HEK293 (cell line): ENCODE measurements at regions not wholly inside any gene's neighbourhood (a gene's known extent, or its start where the extent isn't known, plus 50 kb on each side); places are given as distances from the start of the nearest gene placed in this dataset.

Experiments
- CTCF ChIA-PET: fragments of 350-600 bp; formaldehyde crosslinking; extraction: SDS; loops from one replicate; lab custom pipeline; 2021; ENCODE audit warnings: antibody characterized with exemption; lab: Yijun Ruan, JAX
- POLR2A ChIA-PET: fragments of 300-600 bp; formaldehyde crosslinking; extraction: SDS; loops from one replicate; lab custom pipeline; 2020; ENCODE audit warnings: antibody characterized with exemption, inconsistent platforms; lab: Yijun Ruan, JAX
- H3K27ac ChIP-seq: fragments of 200-500 bp; sonication (Bioruptor generic); 2 replicates; pipeline ENCODE4 v1.5.1; 2014; ENCODE audit warnings: low read depth, low read length, control low read depth, inconsistent platforms; ENCODE audit errors: extremely low read depth
- H3K36me3 ChIP-seq, 2 experiments: fragments of 200-500 bp in 1 of 2; sonication (Bioruptor generic) in 1 of 2; 1 replicate in 1 of 2; 2 replicates in 1 of 2; pipeline ENCODE4 v1.5.1; 2014 to 2017; ENCODE audit warnings: inconsistent platforms in 2 of 2, low read length in 2 of 2; ENCODE audit not compliant: control insufficient read depth in 2 of 2, insufficient read depth in 1 of 2
- H3K4me1 ChIP-seq: fragments of 200-500 bp; sonication (Bioruptor generic); 2 replicates; pipeline ENCODE4 v1.5.1; 2014; ENCODE audit warnings: mild to moderate bottlenecking, low read length, inconsistent platforms; ENCODE audit not compliant: control insufficient read depth, insufficient read depth
- H3K4me3 ChIP-seq: 2 replicates; pipeline ENCODE4 v1.5.1; 2011; ENCODE audit warnings: low read depth, mild to moderate bottlenecking, control low read depth, low read length, moderate library complexity
- H3K9me3 ChIP-seq: fragments of 200-500 bp; sonication (Bioruptor generic); 2 replicates; pipeline ENCODE4 v1.5.1; 2014; ENCODE audit warnings: low read depth, low read length, inconsistent platforms; ENCODE audit not compliant: control insufficient read depth, insufficient read depth
- AEBP2 ChIP-seq: fragments of 450-650 bp; formaldehyde crosslinking; IDR thresholded peaks from 2 replicates; pipeline ENCODE4 v1.5.1; 2016; ENCODE audit warnings: missing biosample characterization, missing genetic modification characterization, borderline replicate concordance
- CTCF ChIP-seq: fragments of 450-650 bp; formaldehyde crosslinking; IDR thresholded peaks from 2 replicates; pipeline ENCODE4 v1.5.1; 2016; ENCODE audit warnings: missing biosample characterization, missing genetic modification characterization
- PRDM2 ChIP-seq: fragments of 450-650 bp; formaldehyde crosslinking; IDR thresholded peaks from 2 replicates; pipeline ENCODE4 v1.5.1; 2016; ENCODE audit warnings: missing biosample characterization, missing genetic modification characterization, borderline replicate concordance
- PRDM6 ChIP-seq: fragments of 450-650 bp; formaldehyde crosslinking; IDR thresholded peaks from 2 replicates; pipeline ENCODE4 v1.5.1; 2017; ENCODE audit warnings: missing biosample characterization, missing genetic modification characterization
- TSHZ1 ChIP-seq: fragments of 450-650 bp; formaldehyde crosslinking; IDR thresholded peaks from 2 replicates; pipeline ENCODE4 v1.5.1; 2016; ENCODE audit warnings: missing biosample characterization, missing genetic modification characterization, borderline replicate concordance
- ZBTB8A ChIP-seq: fragments of 450-650 bp; formaldehyde crosslinking; IDR thresholded peaks from 2 replicates; pipeline ENCODE4 v1.5.1; 2016; ENCODE audit warnings: missing biosample characterization, missing genetic modification characterization
- ZNF133 ChIP-seq: fragments of 450-650 bp; formaldehyde crosslinking; IDR thresholded peaks from 2 replicates; pipeline ENCODE4 v1.5.1; 2016; ENCODE audit warnings: missing biosample characterization, missing genetic modification characterization
- ZNF184 ChIP-seq: fragments of 450-650 bp; IDR thresholded peaks from 2 replicates; pipeline ENCODE4 v1.5.1; 2018; ENCODE audit warnings: missing biosample characterization, mild to moderate bottlenecking, missing genetic modification characterization
- ZNF23 ChIP-seq: fragments of 450-650 bp; formaldehyde crosslinking; IDR thresholded peaks from 2 replicates; pipeline ENCODE4 v1.5.1; 2016; ENCODE audit warnings: missing biosample characterization, missing genetic modification characterization, borderline replicate concordance
- ZNF239 ChIP-seq: fragments of 450-650 bp; formaldehyde crosslinking; IDR thresholded peaks from 2 replicates; pipeline ENCODE4 v1.5.1; 2016; ENCODE audit warnings: missing biosample characterization, missing genetic modification characterization
- ZNF48 ChIP-seq: fragments of 450-650 bp; formaldehyde crosslinking; IDR thresholded peaks from 2 replicates; pipeline ENCODE4 v1.5.1; 2016; ENCODE audit warnings: missing biosample characterization, missing genetic modification characterization
- ZNF501 ChIP-seq: fragments of 450-650 bp; formaldehyde crosslinking; IDR thresholded peaks from 2 replicates; pipeline ENCODE4 v1.5.1; 2016; ENCODE audit warnings: missing biosample characterization, missing genetic modification characterization
- ZNF558 ChIP-seq: fragments of 450-650 bp; formaldehyde crosslinking; IDR thresholded peaks from 2 replicates; pipeline ENCODE4 v1.5.1; 2016; ENCODE audit warnings: missing biosample characterization, missing genetic modification characterization
- ZNF629 ChIP-seq: fragments of 450-650 bp; formaldehyde crosslinking; IDR thresholded peaks from 2 replicates; pipeline ENCODE4 v1.5.1; 2017; ENCODE audit warnings: missing biosample characterization, missing genetic modification characterization
- ZNF664 ChIP-seq: fragments of 450-650 bp; formaldehyde crosslinking; IDR thresholded peaks from 2 replicates; pipeline ENCODE4 v1.5.1; 2016; ENCODE audit warnings: missing biosample characterization, missing genetic modification characterization
- ZNF747 ChIP-seq: fragments of 450-650 bp; formaldehyde crosslinking; IDR thresholded peaks from 2 replicates; pipeline ENCODE4 v1.5.1; 2016; ENCODE audit warnings: missing biosample characterization, missing genetic modification characterization
- ZSCAN30 ChIP-seq: fragments of 450-650 bp; IDR thresholded peaks from 2 replicates; pipeline ENCODE4 v1.5.1; 2018; ENCODE audit warnings: missing biosample characterization, mild to moderate bottlenecking, missing genetic modification characterization, moderate library complexity

- TF ChIP-seq PRDM2 (no peak), TSHZ1 (tag by site-specific recombination) (no peak)
Observed at GRCh38 chr11:82082976-82083375, 650.7 kb downstream of the FAM181B start (continued).

- POLR2A ChIA-PET, result no interaction called here
- CTCF ChIA-PET, result no interaction called here
- Histone ChIP-seq H3K27ac (no peak overlapping the region), H3K4me3 (no peak overlapping the region), H3K4me1 (no peaks in the 10 kb centered on the region), H3K36me3 (no peaks in the 10 kb centered on the region)
- no peak for TF ChIP-seq ZNF501 (tag by site-specific recombination)
- TF ChIP-seq ZNF747, result no peak
- TF ChIP-seq ZBTB8A (tag by site-specific recombination), result no peak
- TF ChIP-seq ZNF664 (tag by site-specific recombination), result no peak
- TF ChIP-seq ZNF558 (tag by site-specific recombination), result no peak
- TF ChIP-seq ZNF133, result no peak
- no peak for TF ChIP-seq ZNF23 (tag by site-specific recombination)
- TF ChIP-seq CTCF, result no peak
- TF ChIP-seq PRDM6 (tag by site-specific recombination), result no peak
- TF ChIP-seq ZNF48 (tag by site-specific recombination), result no peak
- no peak for TF ChIP-seq ZNF239
- no peak for TF ChIP-seq AEBP2
- no peak for TF ChIP-seq ZSCAN30 (tag by site-specific recombination)
- no peak for TF ChIP-seq ZNF629 (tag by site-specific recombination)
- no peak for TF ChIP-seq ZNF184 (tag by site-specific recombination)
- TF ChIP-seq, all 188 proteins: peak for 0
- no peaks in the 10 kb centered on the region for H3K9me3 ChIP-seq
Observed at GRCh38 chr11:82080160-82080559, 653.5 kb downstream of the FAM181B start.
